Stimulated activated CD4-positive, alpha-beta T cell treated with anti-CD3 and anti-CD28 coated beads, Interleukin-1b, Interleukin-23, amount 100 ng/mL, for 4 hours (primary cell): ENCODE measurements at regions not wholly inside any gene's neighbourhood (a gene's known extent, or its start where the extent isn't known, plus 50 kb on each side); places are given as distances from the start of the nearest gene placed in this dataset.
"Not testable (repeated sequence)": the region's sequence is repeated elsewhere in the genome, so short reads cannot be mapped to it uniquely, and the experiment has no call there.

Source experiments
- DNase-seq, 2 donors: peaks; one replicate each; pipeline ENCODE4 v3.0.0-alpha.2; 2020; ENCODE audit warnings: low read depth in 2 of 2

DNA sequence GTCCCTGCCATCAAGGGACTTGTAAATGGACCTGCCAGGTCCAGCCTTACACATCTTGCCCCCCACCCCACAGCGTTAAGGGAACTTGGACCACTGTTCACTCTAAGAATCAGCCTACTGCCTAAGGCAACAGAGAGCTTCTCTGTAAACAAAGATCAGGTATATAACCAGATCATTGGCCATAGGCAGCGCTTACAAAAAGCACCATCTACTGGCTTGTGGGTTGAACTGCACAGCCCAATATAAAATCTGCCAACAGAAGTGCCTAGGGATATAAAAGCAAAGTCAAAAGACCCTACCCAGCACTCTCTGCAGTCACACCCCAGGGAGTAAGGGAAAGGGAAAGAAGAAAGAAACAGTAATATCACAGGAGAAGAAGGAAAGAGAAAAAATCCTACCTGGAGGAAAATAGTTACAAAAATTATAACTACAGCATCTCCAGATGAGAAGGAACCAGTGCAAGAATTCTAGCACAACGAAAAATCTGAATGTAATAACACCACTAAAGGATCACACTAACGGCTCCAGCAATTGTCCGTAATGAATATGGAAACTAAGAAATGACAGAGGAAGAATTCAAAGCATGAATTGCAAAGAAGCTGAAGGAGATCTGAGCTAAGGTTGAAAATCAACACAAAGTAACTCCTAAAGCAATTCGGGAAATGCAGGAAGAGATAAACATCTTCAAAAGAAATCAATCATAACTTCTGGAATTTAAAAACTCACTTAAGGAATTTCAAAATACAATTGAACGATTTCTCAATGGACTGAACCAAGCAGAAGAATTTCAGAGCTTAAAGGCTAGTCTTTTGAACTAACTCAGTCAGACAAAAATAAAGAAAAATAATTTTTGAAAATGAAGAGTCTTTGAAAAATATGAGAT lies 95.2 kb upstream of the PCED1B start:
- peak in 1 of 2 donors; percentile 8 for DNase-seq

DNA sequence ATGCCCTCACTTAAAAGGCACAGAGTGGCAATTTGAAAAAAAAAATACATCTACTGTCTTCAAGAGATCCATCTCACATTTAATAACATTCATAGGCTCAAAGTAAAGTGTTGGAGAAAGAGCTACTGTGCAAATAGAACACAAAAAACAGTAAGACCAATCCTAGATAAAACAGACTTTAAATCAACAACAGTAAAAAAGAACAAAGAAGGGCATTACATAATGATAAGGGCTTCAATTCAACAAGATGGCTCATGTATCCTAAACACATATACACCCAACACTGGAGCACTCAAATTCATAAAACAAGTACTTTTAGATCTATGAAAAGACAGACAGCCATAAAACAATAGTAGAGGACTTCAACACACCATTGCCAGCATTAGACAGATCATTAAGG lies 93.6 kb upstream of the PCED1B start:
- DNase-seq, result no peak

DNA sequence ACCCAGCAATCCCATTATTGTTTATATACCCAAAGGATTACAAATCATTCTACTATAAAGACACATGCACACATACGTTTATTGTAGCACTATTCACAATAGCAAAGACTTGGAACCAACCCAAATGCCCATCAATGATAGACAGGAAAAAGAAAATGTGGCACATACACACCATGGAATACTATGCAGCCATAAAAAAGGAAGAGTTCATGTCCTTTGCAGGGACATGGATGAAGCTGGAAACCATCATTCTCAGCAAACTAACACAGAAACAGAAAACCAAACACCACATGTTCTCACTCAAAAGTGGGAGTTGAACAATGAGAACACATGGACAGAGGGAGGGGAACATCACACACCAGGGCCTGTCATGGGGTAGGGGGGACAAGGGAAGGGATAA lies 91.3 kb upstream of the PCED1B start:
- not testable (repeated sequence) for DNase-seq

DNA sequence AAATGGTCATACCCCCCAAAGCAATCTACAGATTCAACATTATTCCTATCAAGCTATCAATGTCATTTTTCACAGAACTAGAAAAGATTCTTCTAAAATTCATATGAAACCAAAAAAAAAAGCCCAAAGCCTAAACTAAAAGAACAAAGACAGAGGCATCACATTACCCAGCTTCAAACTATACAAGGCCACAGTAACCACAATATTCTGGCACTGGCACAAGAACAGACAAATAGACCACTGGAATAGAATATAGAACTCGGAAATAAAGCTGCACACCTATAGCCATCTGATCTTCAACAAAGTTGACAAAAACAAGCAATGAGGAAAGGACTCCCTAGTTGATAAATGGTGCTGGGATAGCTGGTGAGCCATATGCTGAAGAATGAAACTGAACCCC lies 89.2 kb upstream of the PCED1B start:
- DNase-seq, result no peak

DNA sequence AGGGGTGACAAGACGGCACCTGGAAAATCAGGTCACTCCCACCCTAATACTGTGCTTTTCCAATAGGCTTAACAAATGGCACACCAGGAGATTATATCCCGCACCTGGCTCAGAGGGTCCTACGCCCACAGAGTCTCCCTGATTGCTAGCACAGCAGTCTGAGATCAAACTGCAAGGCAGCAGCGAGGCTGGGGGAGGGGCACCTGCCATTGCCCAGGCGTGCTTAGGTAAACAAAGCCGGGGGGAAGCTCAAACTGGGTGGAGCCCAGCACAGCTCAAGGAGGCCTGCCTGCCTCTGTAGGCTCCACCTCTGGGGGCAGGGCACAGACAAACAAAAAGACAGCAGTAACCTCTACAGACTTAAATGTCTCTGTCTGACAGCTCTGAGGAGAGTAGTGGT lies 87.4 kb upstream of the PCED1B start:
- not testable (repeated sequence) for DNase-seq

DNA sequence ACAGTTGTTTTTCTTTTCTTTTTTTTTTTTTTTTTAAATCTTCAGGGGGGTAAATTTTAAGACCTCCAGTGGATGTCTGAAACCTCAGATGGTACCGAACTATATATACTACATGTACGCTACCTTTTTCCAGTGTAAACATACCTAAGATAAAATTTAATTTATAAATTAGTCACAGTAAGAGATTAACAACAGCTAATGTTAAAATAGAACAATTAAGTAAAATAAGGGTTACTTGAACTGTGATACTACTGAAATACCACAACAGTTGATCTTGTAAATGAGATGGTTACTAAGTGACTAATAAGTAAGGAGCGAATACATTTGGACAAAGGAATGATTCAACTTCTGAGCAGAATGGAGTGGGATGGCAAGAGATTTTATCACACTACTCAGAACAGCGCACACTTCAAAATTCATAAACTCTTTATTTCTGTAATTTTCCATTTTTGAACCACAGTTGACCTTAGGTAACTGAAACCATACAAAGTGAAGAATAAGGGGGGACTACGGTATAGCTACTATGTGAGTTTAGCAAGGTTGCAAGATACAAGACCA lies 80.5 kb upstream of the PCED1B start:
- no peak for DNase-seq

DNA sequence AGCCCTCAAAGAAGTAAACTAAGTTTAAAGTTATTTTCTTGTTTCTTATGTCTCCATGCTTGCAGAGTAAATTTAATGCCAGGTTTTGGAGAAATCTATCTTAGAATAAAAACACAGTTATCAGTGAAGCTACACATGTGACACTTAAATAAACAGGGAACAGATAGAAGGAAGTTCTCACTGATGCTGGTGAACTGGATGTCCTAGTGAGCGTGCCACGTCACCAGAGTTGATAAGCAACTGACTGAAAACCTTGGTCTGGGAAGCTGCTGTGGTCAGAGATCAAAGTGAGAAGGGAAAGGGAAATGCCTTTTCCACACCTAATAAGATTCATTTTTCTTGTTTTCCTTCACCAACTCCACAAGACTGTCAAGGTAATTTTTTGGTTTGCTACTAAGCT lies 74.8 kb upstream of the PCED1B start:
- DNase-seq, result no peak

DNA sequence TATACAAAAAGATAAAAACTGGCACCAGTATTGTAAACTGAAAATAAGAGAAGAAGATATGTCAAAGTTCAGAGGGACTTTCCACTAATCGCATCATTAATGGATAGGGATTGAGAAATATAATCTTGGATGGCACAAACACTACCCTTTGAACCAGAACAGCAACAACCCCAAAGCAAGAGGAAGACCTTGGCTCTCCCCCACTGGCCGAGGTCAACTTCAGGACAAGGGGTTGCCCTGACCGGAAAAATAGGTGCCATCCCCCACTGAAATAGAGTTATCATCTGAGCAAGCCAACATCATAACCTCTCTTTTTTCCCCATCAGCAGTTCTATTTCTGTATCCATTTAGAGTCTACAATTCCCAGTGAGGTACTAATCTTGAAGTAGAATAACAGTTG lies 72.4 kb upstream of the PCED1B start:
- no peak for DNase-seq

DNA sequence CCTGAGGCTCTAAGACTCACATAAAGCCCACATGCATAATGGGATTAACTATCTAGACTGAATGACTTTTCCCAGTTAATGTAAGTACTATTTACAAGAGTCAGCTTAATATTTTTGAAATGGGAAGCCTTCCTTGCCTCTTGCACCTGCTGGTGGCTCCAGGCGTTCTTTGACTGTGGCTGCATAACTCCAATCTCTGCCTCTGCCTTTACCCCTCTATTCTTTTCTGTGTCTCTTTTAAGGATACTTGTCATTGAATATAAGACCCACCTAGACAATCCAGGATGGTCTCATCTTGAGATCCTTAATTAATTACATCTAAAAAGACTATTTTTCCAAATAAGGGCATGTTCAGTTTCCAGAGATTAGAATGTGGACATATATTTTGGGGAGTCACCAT lies 66.9 kb upstream of the PCED1B start:
- no peak for DNase-seq

DNA sequence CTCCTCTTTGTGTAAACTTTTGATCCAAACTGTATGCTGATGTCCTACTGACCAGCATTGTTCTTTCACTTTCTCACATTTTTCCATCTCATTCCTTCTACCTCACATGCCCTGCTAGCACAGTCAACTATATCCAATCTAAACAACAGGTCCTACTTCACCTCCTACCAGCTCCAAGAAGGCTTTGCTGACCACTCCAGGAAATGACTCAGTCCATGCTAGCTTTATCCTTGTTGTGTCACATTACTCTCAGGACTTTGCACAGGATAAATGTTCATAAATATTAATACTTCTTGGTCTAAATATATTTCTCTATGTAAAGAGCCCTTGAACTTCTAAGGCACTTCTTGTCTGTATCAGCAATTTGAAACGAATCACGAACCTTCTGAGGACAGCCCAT lies 64.9 kb upstream of the PCED1B start:
- DNase-seq, result no peak

DNA sequence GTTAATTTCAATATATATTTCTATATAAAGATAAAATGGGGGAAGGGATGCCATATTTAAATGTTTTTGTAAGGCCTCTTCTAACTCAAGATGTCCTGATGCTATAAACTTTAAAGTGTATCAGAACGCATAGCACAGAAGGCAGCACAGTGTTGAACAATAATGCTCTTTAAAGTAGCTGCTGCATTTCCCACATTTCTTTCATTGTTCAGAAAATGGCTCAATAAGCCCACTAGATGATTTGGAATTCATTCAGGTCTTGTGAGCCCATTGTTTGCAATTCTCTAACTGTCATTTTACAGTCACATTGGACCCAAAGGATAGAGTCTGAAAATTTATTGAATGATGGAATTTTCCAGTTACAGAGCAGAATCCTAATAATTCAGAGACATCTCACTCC lies 64.0 kb upstream of the PCED1B start:
- DNase-seq, result no peak

DNA sequence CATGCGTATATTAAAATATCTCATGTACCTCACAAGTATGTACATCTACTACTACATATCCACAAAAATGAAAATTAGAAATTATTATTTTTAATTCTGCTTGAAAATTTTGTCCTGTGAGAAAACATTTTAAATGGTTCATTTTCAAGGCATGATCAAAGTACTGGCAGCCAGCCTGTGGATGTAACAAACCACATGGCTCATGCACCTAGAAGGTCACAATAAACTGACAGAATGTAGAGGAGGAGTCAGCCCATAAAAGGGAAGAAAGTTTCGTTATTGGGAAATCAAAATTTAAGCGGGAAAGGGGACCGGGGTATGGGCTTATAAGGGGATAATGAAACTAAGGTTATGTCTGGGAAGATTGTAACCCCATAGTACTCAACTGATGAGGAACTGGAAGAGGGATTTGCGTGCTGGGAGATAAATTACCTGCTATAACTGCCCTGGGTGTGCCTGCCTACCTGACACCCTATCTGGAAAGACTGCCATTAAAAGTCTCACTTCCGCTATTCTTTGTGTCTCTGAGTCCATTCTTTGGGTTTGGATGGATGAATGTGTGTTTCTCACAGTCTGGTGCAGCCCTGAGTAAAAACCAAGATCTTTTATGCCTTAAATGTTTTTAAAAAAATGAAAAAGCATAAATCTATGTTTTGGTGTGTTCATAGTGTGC lies 62.2 kb upstream of the PCED1B start:
- DNase-seq, result no peak

DNA sequence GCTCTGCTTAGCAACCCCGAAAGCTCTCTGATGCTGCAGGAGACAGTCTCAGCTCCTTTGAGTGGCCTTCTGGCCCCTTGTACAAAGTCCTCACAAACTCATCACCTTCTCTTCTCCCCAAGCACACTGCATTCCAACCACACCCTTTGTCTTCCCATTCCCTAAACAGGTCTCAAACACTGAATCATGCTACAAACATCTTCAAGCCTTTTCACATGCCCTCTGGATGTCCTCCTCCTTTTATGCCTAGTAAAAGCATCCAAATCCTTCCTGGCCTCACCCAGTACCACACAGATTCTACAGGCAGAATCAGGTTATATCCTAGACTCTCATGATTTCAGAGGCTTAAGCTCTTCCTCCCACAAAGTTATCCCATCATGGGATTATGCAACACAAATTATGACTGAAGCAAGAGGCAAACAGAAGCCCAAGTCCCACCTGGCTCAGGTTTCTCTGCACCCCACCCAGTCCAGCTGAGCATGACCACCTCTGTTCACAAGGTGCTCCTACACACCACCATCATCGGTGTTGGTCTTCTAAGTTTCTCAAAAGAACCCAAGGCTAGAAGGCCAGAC lies 61.4 kb upstream of the PCED1B start:
- DNase-seq, result no peak

DNA sequence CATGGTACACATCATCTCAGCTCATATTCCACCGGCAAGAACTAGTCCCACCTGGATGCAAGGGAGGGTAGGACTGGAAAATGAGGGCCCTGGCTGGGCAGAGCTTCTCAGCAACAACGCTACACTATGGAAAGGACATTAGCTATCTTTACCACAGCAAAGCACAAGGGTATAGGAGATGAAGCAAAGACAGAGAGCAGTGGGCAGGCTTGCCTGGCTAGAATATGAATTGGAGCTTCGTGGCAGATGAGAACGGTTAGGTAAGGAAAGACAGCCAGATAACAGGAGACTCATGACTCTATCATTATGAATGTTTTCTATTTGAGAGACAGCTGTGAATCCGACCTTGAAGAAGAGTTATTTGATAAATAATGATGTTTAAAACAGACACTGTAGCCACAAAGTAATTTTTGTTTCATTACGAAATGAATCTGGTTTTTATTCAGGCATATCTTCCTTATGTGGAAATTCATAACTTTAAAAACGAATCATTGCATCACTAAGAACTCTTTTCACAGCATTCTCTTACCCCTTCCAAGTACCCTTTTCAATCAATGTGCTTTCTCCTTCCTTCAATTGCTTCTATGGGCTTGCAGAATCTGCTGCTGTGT lies 59.1 kb upstream of the PCED1B start:
- DNase-seq, result no peak

DNA sequence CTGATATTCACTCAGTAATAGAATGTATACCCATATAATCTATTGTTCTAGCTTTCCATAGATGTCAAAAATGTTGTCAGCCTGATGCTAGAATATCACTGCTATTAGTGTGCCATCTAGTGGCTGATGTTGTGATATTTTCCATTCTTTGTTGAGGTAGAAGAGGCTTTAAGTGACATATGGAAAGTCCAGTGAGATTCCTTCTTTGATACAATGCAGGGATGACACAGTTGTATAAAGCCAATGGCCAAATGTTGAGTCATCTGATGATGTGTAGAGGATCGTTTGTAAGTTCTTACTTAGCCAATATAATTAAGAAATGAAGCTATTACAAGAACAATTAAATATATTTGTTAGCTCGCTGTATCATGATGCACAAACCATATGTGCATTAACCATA lies 58.1 kb upstream of the PCED1B start:
- peak in 1 of 2 donors; percentile 20 for DNase-seq

DNA sequence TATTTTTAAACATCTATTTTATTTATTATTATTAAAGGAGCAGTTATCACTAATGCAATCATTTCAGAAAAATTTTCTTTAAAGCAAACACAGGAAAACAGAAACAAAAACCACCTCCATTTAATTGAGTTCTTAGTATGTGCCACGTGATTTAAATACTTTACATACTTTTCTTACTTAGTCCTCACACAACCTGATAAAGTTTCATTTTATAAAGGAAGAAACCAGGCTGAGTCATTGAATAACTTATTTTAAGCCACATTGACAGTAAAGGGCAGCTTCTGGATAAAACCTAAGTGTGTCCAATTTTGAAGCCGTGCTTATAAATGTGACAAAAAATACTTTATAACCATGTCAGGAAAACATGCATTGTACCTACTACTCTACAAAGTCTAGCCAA lies 57.1 kb upstream of the PCED1B start:
- DNase-seq, result no peak

DNA sequence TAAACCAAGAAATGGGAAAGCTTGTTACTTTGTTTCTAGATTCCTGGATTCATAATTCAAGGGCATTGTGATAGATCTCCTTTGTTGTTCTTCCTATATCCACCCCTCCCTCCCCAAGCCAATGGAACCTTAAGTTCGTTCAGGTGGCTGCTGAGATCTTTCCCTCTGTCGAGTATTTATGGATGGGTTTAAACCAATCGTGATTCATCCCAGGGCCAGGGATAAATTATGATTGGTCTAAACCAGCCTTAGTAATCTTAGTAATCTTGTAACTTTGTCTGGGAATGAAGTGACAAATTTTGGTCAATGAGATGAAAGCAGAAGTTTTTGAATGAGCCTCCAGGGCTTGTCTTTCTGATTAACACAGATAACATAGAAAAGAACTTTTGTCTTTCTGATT lies 56.1 kb upstream of the PCED1B start:
- no peak for DNase-seq

DNA sequence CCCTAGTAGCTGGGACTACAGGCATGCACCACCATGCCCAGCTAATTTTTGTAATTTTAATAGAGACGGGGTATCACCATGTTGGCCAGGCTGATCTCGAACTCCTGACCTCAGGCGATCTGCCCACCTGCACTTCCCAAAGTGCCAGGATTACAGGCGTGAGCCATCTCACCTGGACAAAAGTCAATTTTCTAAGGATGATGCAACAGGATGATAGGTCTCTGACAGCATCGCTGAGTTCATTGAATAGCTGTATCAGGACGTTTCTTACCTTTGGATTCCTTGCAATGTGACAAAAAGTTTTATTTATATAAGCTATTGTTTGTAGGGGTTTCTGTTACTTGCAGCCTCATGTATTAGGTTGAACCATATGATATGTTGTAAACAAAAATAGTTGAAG lies 55.5 kb upstream of the PCED1B start:
- no peak for DNase-seq

DNA sequence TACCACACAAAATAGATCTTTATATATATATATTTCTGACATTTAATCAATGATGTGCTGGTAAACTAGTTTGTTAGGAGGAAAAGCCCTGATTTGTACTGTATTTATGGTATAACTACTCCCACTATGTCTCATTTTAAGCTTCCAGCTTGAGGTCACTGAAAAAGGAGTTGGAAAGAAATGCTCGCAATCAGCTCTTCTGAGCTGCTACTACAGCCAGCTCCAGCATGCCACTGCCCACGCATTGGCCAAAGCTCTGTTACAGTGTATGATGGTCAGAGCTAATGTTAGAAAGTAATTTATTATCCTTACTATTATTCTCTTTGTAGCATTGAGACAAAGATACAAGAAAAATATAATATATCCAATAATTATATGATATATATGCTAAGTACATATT lies 55.0 kb upstream of the PCED1B start:
- no peak for DNase-seq

DNA sequence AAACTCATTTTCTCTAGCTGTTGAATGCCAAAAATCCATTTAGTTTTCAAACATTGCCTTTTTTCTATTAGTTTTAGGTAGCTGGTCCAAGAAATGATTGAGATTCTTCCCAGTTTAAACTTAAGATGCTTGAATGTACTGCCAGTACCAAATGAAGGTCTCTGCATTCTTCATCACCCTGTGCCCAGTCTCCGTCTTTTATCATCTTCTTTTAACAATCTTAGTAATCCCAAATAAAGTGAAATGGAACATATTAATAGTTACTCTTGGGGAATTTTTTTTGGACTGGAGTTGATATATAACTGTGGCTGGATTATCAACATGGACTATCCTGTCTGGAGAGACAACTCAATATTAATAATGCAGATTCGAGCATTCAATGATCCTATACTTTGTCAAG lies 54.1 kb upstream of the PCED1B start:
- DNase-seq, result no peak

DNA sequence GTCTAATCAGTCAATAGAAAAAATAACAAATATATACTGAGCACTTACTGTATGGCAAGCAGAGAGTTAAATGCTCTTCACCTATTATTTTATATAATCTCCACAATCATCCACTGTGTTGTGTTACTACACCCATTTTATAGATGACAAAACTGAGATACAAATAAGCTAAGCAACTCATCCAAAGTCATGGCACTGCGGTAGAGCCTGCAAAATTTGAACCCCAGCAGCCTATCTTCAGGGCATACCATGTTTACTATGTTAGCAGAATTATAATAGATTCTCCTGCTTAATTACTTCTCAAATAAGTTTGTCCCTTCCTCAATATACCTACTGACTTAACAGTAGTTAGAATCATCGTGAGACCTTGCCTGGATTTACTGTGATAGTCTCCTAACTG lies 53.6 kb upstream of the PCED1B start:
- no peak for DNase-seq

DNA sequence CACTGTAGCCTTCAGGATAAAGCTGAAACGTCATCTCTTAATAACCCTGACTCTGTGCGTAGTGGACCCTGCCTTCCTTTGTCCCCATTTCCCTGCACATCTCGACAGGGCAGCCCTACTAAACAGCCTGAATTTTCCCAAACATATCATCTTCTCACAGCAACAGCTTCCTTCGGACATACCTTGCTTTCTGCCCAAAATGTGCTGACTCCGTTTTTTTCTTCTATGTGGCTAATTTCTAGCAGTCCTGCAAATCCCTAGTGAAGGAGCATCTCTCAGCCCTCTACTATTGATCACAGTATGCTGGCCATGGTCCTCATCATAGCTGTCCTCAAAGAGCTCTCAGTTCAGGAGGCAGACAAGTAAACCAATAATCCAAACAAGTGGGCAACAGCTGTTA lies 53.1 kb upstream of the PCED1B start:
- no peak for DNase-seq
